Panc1 (cell line): ENCODE measurements at regions not wholly inside any gene's neighbourhood (a gene's known extent, or its start where the extent isn't known, plus 50 kb on each side); places are given as distances from the start of the nearest gene placed in this dataset.

Experiments
- ATAC-seq: fragments of 200-7000 bp; cut with Tn5 transposase; 2 replicates; pipeline ENCODE4 v1.9.1; 2020; ENCODE audit warnings: mild to moderate bottlenecking, moderate library complexity
- BruUV-seq: library from RNA; stranded (reverse); fragments of 400-500 nt; replicated peaks from 2 replicates; lab custom pipeline; 2021; lab: Mats Ljungman, UMichigan
- CTCF ChIA-PET: fragments of 300-600 bp; sonication (Branson Sonifier 250); formaldehyde crosslinking; loops from one replicate; lab custom pipeline; 2022; ENCODE audit warnings: antibody characterized with exemption; lab: Charles Lee
- POLR2A ChIA-PET: fragments of 300-600 bp; sonication (Branson Sonifier 250); formaldehyde crosslinking; loops from one replicate; lab custom pipeline; 2022; ENCODE audit warnings: antibody characterized with exemption; lab: Charles Lee
- DNase-seq: peaks from one replicate; pipeline ENCODE4 v3.0.0-alpha.2; 2010; ENCODE audit warnings: low read depth, low spot score
- H3K27ac ChIP-seq: 2 replicates; pipeline ENCODE4 v1.5.1; 2011; ENCODE audit warnings: mild to moderate bottlenecking, low read length, inconsistent platforms
- H3K27me3 ChIP-seq: fragments of 200-500 bp; sonication (Bioruptor generic); 2 replicates; pipeline ENCODE4 v1.6.0; 2014; ENCODE audit warnings: low read length, inconsistent platforms; ENCODE audit not compliant: control insufficient read depth, insufficient read depth
- H3K36me3 ChIP-seq: fragments of 200-500 bp; sonication (Bioruptor generic); 2 replicates; pipeline ENCODE4 v1.5.1; 2014; ENCODE audit warnings: inconsistent platforms, mild to moderate bottlenecking, low read length, moderate library complexity; ENCODE audit not compliant: control insufficient read depth, insufficient read depth
- H3K4me1 ChIP-seq: 2 replicates; pipeline ENCODE4 v1.5.1; 2011; ENCODE audit warnings: inconsistent platforms, mild to moderate bottlenecking, low read length, moderate library complexity; ENCODE audit not compliant: control insufficient read depth, insufficient read depth
- H3K4me3 ChIP-seq, 2 experiments: 2 replicates each; pipeline ENCODE4 v1.5.1; 2011 to 2012; ENCODE audit warnings: low read depth in 2 of 2, low read length in 2 of 2, mild to moderate bottlenecking in 2 of 2, inconsistent platforms in 1 of 2, moderate library complexity in 1 of 2
- H3K9me3 ChIP-seq: fragments of 200-500 bp; sonication (Bioruptor generic); 2 replicates; pipeline ENCODE4 v1.5.1; 2014; ENCODE audit warnings: low read depth, mild to moderate bottlenecking, inconsistent platforms, low read length, moderate library complexity; ENCODE audit not compliant: control insufficient read depth, insufficient read depth
- POLR2AphosphoS5 ChIP-seq: IDR thresholded peaks from 2 replicates; pipeline ENCODE4 v1.6.1; 2012; ENCODE audit warnings: mild to moderate bottlenecking, low read depth, low read length, moderate library complexity
- SIN3A ChIP-seq: IDR thresholded peaks from 2 replicates; pipeline ENCODE4 v1.6.1; 2012; ENCODE audit warnings: low read depth, mild to moderate bottlenecking, low read length, moderate library complexity, borderline replicate concordance; ENCODE audit not compliant: insufficient read depth
- TCF7L2 ChIP-seq: IDR thresholded peaks from 2 replicates; pipeline ENCODE4 v1.6.1; 2011; ENCODE audit warnings: mild to moderate bottlenecking, low read depth, low read length, inconsistent platforms
- in situ Hi-C: cut with HindIII; loops from 2 replicates; pipeline ENCODE4 v1.10.0; 2016; ENCODE audit warnings: low sequenced_read_pairs, low pct_unique_long_range_greater_than_20kb
- intact Hi-C: fragments of 100-400 bp; cut with micrococcal nuclease; formaldehyde crosslinking; loops from one replicate; pipeline ENCODE4 v1.10.0; 2022; ENCODE audit not compliant: unreplicated experiment
- TF ChIP-seq, protein P1 (sequence below): fragments of 450-650 bp; IDR thresholded peaks from 2 replicates; pipeline ENCODE4 v1.5.1; 2017; ENCODE audit warnings: mild to moderate bottlenecking
- TF ChIP-seq, protein P2 (sequence below), 2 experiments: IDR thresholded peaks; 2 replicates each; pipeline ENCODE4 v1.6.1; 2011 to 2012; ENCODE audit warnings: low read depth in 2 of 2, control low read depth in 1 of 2, low read length in 1 of 2, mild to moderate bottlenecking in 1 of 2, moderate library complexity in 1 of 2; ENCODE audit not compliant: insufficient read depth in 1 of 2

DNA sequence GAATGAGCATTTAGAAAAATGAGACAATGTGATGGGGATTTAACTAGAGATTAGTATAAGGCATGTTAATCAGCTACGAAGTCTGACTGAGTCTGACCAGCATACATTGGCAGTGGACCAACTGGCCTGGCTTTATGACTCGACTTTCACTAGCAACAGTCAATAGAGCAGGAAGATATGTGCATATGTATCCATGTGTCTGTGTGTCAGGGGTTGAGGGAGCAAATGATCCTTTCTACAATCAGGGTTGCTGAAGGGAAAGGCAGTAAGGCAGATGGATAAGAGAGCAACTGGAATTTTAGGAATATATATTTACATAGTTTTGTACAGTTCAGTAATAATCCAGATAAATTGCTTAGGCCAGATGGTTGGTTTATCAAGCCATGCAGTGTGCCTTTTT is 645.6 kb downstream of the PLA2G4A start:
- ATAC-seq (no peak), DNase-seq (no peak)
- Histone ChIP-seq H3K9me3 (no peaks in the 10 kb centered on the region), H3K27me3 (no peaks in the 10 kb centered on the region), H3K27ac (no peak overlapping the region), H3K4me3 (no peak overlapping the region), H3K36me3 (no peaks in the 10 kb centered on the region), H3K4me1 (no peaks in the 10 kb centered on the region)
- TF ChIP-seq POLR2AphosphoS5 (no peak), TCF7L2 (no peak), SIN3A (no peak)
- TF ChIP-seq, protein P1, sequence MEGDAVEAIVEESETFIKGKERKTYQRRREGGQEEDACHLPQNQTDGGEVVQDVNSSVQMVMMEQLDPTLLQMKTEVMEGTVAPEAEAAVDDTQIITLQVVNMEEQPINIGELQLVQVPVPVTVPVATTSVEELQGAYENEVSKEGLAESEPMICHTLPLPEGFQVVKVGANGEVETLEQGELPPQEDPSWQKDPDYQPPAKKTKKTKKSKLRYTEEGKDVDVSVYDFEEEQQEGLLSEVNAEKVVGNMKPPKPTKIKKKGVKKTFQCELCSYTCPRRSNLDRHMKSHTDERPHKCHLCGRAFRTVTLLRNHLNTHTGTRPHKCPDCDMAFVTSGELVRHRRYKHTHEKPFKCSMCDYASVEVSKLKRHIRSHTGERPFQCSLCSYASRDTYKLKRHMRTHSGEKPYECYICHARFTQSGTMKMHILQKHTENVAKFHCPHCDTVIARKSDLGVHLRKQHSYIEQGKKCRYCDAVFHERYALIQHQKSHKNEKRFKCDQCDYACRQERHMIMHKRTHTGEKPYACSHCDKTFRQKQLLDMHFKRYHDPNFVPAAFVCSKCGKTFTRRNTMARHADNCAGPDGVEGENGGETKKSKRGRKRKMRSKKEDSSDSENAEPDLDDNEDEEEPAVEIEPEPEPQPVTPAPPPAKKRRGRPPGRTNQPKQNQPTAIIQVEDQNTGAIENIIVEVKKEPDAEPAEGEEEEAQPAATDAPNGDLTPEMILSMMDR, result no peak
- TF ChIP-seq, protein P2, sequence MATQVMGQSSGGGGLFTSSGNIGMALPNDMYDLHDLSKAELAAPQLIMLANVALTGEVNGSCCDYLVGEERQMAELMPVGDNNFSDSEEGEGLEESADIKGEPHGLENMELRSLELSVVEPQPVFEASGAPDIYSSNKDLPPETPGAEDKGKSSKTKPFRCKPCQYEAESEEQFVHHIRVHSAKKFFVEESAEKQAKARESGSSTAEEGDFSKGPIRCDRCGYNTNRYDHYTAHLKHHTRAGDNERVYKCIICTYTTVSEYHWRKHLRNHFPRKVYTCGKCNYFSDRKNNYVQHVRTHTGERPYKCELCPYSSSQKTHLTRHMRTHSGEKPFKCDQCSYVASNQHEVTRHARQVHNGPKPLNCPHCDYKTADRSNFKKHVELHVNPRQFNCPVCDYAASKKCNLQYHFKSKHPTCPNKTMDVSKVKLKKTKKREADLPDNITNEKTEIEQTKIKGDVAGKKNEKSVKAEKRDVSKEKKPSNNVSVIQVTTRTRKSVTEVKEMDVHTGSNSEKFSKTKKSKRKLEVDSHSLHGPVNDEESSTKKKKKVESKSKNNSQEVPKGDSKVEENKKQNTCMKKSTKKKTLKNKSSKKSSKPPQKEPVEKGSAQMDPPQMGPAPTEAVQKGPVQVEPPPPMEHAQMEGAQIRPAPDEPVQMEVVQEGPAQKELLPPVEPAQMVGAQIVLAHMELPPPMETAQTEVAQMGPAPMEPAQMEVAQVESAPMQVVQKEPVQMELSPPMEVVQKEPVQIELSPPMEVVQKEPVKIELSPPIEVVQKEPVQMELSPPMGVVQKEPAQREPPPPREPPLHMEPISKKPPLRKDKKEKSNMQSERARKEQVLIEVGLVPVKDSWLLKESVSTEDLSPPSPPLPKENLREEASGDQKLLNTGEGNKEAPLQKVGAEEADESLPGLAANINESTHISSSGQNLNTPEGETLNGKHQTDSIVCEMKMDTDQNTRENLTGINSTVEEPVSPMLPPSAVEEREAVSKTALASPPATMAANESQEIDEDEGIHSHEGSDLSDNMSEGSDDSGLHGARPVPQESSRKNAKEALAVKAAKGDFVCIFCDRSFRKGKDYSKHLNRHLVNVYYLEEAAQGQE (IDR thresholded peaks at IDR 0.05; ENCODE audit: insufficient read depth in 1 of 2, low read depth in 2 of 2, low read length in 1 of 2), result no peak
- CTCF ChIA-PET, result no interaction called here
- BruUV-seq, result no TSS peak
- intact Hi-C loops (no loop called here), in situ Hi-C loops (no loop called here)
- POLR2A ChIA-PET, result no interaction called here

DNA sequence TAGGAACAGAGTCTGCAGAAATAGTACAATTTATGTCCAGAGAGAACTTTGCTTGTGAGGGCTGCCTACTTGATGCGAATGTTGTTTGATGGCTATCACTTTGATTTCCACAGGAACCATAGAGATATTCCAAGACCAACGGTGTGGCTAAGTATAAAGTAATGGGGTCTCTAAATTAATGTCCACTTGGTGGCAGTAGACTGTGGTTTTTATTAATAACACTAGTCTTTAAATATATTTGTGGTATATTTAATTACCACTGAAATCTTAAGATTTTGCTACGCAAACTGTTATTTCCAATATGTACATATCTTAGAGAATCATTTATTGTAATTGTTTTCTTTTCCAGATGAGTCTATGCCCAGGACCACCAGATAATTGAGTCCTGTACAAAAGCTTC is 647.9 kb downstream of the PLA2G4A start:
- ATAC-seq (no peak), DNase-seq (no peak)
- CTCF ChIA-PET, result no interaction called here
- Histone ChIP-seq H3K4me3 (no peak overlapping the region), H3K36me3 (no peaks in the 10 kb centered on the region), H3K9me3 (no peaks in the 10 kb centered on the region), H3K4me1 (no peaks in the 10 kb centered on the region), H3K27ac (no peak overlapping the region), H3K27me3 (no peaks in the 10 kb centered on the region)
- intact Hi-C loops, result loop anchor here (5.0 kb wide), 1 partner anchor 136 kb away; no protein-coding TSS in a partner anchor
- POLR2A ChIA-PET, result no interaction called here
- in situ Hi-C loops, result no loop called here
- no TSS peak for BruUV-seq
- TF ChIP-seq, protein P1, result peak; percentile 19; the same call in 1 of the 2 replicates
- no peak for TF ChIP-seq SIN3A

DNA sequence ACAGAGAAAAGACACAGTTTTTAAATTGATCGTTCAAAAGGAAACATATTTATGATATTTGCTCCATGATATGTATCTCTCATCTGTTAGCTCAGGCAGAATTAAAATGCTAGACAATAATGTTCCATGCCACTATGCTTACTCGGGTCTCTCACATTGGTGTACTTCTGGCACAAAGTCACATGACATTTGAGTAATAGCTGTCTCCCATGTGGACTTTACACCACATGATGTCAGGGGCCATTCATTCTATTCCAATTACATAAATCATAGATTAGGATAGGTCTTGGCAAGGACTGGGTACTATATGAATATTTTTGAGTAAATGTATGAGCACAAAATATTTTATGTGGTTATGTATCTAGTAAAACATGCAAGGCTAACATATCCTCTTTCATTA is 648.4 kb downstream of the PLA2G4A start:
- no peak for DNase-seq
- Histone ChIP-seq H3K4me1 (no peaks in the 10 kb centered on the region), H3K36me3 (no peaks in the 10 kb centered on the region), H3K4me3 (no peak overlapping the region), H3K27ac (no peak overlapping the region), H3K9me3 (no peaks in the 10 kb centered on the region), H3K27me3 (no peaks in the 10 kb centered on the region)
- ATAC-seq, result no peak
- BruUV-seq, result no TSS peak
- in situ Hi-C loops (no loop called here), intact Hi-C loops (loop anchor here (5.0 kb wide), 1 partner anchor 135 kb away; no protein-coding TSS in a partner anchor)
- POLR2A ChIA-PET, result no interaction called here
- TF ChIP-seq, protein P1, result no peak
- TF ChIP-seq, protein P2 (IDR thresholded peaks at IDR 0.05; ENCODE audit: insufficient read depth in 1 of 2, low read depth in 2 of 2, low read length in 1 of 2), result no peak
- TF ChIP-seq POLR2AphosphoS5, result no peak
- no peak for TF ChIP-seq TCF7L2
- no peak for TF ChIP-seq SIN3A
- CTCF ChIA-PET, result no interaction called here
